ENCODE measurements at regions not wholly inside any gene's neighbourhood (a gene's known extent, or its start where the extent isn't known, plus 50 kb on each side); places are given as distances from the start of the nearest gene placed in this dataset.

DNA sequence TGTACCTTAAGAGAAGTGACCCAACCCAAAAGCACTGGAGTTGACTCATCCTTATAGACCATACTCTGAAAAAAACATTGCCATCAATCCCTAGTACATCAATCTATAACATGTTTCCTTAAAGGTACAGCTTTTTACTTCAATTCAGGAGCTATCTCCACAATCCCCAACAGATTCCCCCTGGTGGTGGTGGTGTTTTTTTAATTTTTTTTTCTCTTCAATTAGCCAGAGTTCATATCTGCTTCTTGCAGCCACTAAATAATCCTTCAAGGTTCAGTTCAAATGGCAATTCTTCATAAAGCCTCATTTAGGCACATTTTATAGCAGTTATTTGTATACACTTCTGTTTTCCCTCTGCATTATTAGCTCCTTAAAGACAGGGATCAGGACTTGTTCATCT, 60.7 kb upstream of the KDR start:
- intact Hi-C loops (cut with micrococcal nuclease; ENCODE audit: unreplicated experiment): loop anchor here (10.0 kb wide), 2 partner anchors 171 to 211 kb away; no protein-coding TSS in a partner anchor
- Mint-ChIP-seq H3K27ac (ENCODE audit: unreplicated experiment) (peak overlapping the region; percentile 39), H3K27me3 (ENCODE audit: unreplicated experiment) (no peaks in the 10 kb centered on the region), H3K9me3 (ENCODE audit: low read depth, unreplicated experiment) (peaks cover 5% of the 10 kb centered on the region), H3K36me3 (ENCODE audit: insufficient read depth, unreplicated experiment) (peaks cover 11% of the 10 kb centered on the region), H3K4me1 (ENCODE audit: low read depth, unreplicated experiment) (peaks cover 42% of the 10 kb centered on the region), H3K4me3 (ENCODE audit: low read depth, unreplicated experiment) (no peak overlapping the region)
- CTCF ChIA-PET: no interaction called here
- no peak for DNase-seq
- TF ChIP-seq, protein P1, sequence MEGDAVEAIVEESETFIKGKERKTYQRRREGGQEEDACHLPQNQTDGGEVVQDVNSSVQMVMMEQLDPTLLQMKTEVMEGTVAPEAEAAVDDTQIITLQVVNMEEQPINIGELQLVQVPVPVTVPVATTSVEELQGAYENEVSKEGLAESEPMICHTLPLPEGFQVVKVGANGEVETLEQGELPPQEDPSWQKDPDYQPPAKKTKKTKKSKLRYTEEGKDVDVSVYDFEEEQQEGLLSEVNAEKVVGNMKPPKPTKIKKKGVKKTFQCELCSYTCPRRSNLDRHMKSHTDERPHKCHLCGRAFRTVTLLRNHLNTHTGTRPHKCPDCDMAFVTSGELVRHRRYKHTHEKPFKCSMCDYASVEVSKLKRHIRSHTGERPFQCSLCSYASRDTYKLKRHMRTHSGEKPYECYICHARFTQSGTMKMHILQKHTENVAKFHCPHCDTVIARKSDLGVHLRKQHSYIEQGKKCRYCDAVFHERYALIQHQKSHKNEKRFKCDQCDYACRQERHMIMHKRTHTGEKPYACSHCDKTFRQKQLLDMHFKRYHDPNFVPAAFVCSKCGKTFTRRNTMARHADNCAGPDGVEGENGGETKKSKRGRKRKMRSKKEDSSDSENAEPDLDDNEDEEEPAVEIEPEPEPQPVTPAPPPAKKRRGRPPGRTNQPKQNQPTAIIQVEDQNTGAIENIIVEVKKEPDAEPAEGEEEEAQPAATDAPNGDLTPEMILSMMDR (IDR thresholded peaks at IDR 0.05; ENCODE audit: unreplicated experiment): no peak
- BruUV-seq (replicated peaks): no TSS peak

DNA sequence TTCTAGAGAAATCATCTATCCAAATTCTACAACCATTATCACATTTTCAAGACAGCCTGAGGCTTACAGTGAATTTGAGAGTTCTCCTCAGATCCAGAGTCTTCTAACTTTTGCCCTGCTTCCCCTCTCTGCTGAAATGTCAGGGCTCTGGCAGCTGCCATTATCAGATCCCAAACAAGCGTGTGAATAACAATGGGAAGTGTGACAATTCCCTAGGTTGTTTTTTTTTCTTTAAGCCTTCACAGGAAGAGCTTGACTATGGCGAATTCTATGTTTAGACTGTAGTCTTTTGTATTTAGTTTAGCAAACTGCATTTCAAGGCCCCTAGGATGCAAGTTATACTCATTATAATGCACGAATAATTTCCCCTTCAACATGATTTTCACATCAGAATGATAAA, 61.3 kb upstream of the KDR start:
- peaks cover 11% of the 10 kb centered on the region for H3K36me3 Mint-ChIP-seq (ENCODE audit: insufficient read depth, unreplicated experiment)
- no peak overlapping the region for H3K27ac Mint-ChIP-seq (ENCODE audit: unreplicated experiment)
- TF ChIP-seq, protein P1 (IDR thresholded peaks at IDR 0.05; ENCODE audit: unreplicated experiment): no peak
- no peak for DNase-seq
- no peak overlapping the region for H3K4me3 Mint-ChIP-seq (ENCODE audit: low read depth, unreplicated experiment)
- no peaks in the 10 kb centered on the region for H3K27me3 Mint-ChIP-seq (ENCODE audit: unreplicated experiment)
- H3K9me3 Mint-ChIP-seq (ENCODE audit: low read depth, unreplicated experiment): peaks cover 5% of the 10 kb centered on the region
- H3K4me1 Mint-ChIP-seq (ENCODE audit: low read depth, unreplicated experiment): peaks cover 36% of the 10 kb centered on the region
- CTCF ChIA-PET: no interaction called here
- intact Hi-C loops (cut with micrococcal nuclease; ENCODE audit: unreplicated experiment): loop anchor here (10.0 kb wide), 2 partner anchors 172 to 212 kb away; no protein-coding TSS in a partner anchor
- no TSS peak for BruUV-seq (replicated peaks)

DNA sequence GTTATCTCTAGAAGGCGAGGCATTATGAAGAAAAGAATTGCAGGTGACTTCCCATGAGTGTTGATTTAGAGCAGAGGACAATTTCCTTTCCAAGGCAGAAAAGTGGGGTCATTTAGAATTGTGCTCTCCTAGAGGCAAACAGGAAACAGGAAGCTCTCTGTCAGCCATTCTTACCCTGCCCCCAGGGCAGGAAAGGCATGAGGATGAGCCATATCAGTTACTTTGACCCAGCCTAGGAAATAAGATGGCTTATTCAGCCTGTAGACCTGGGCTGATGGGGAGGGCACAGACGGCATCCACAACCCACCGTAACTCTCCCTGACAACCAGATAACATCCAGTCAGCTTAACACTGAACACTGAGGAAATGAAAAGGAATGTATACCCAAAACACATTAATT, 88.8 kb upstream of the KDR start:
- CTCF ChIA-PET: no interaction called here
- no peak for DNase-seq
- Mint-ChIP-seq H3K27ac (ENCODE audit: unreplicated experiment) (no peak overlapping the region), H3K9me3 (ENCODE audit: low read depth, unreplicated experiment) (peaks cover 2% of the 10 kb centered on the region), H3K4me3 (ENCODE audit: low read depth, unreplicated experiment) (no peak overlapping the region), H3K36me3 (ENCODE audit: insufficient read depth, unreplicated experiment) (no peaks in the 10 kb centered on the region), H3K27me3 (ENCODE audit: unreplicated experiment) (no peaks in the 10 kb centered on the region), H3K4me1 (ENCODE audit: low read depth, unreplicated experiment) (peaks cover 9% of the 10 kb centered on the region)
- TF ChIP-seq, protein P1 (IDR thresholded peaks at IDR 0.05; ENCODE audit: unreplicated experiment): no peak
- no TSS peak for BruUV-seq (replicated peaks)
- intact Hi-C loops (cut with micrococcal nuclease; ENCODE audit: unreplicated experiment): no loop called here

DNA sequence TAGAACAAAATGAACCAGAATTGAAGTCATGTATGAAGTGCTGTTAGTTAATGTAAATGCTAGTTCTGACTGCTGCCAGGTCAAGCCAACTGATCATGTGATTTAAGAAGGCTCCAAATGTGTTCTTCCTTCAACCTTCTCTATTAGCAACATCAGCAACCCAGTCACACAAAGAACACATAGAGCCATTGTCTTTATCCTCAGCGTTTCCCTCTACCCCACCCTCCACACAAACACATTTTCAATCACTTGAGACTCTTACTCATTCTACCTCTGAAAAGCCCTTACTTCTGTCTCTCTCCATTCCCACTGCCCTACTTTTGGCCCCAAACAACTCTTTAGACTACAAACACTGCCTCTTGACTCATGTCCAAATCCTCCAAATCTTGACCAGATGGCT, 89.7 kb upstream of the KDR start:
- Mint-ChIP-seq H3K36me3 (ENCODE audit: insufficient read depth, unreplicated experiment) (no peaks in the 10 kb centered on the region), H3K27me3 (ENCODE audit: unreplicated experiment) (no peaks in the 10 kb centered on the region), H3K9me3 (ENCODE audit: low read depth, unreplicated experiment) (no peaks in the 10 kb centered on the region), H3K27ac (ENCODE audit: unreplicated experiment) (no peak overlapping the region), H3K4me3 (ENCODE audit: low read depth, unreplicated experiment) (no peak overlapping the region), H3K4me1 (ENCODE audit: low read depth, unreplicated experiment) (peaks cover 9% of the 10 kb centered on the region)
- DNase-seq: no peak
- CTCF ChIA-PET: interaction anchor here (1.6 kb wide), 1 partner anchor 31 kb away, joined by 3 read pairs; no protein-coding TSS in a partner anchor
- TF ChIP-seq, protein P1 (IDR thresholded peaks at IDR 0.05; ENCODE audit: unreplicated experiment): no peak
- intact Hi-C loops (cut with micrococcal nuclease; ENCODE audit: unreplicated experiment): no loop called here
- BruUV-seq (replicated peaks): no TSS peak
